Keratinocyte (primary cell): ENCODE measurements at regions not wholly inside any gene's neighbourhood (a gene's known extent, or its start where the extent isn't known, plus 50 kb on each side); places are given as distances from the start of the nearest gene placed in this dataset.
"Not testable (repeated sequence)": the region's sequence is repeated elsewhere in the genome, so short reads cannot be mapped to it uniquely, and the experiment has no call there.

ENCODE experiments used
- DNase-seq: peaks from one replicate; pipeline ENCODE4 v3.0.0-alpha.2; 2011; ENCODE audit warnings: low read depth, missing footprints, low spot score
- FAIRE-seq: peaks from 2 replicates; lab custom pipeline; 2011; peaks lifted over from hg19 to GRCh38; lab: Jason Lieb, UNC
- H2AFZ ChIP-seq: 2 replicates; pipeline ENCODE4 v1.6.0; 2012; ENCODE audit warnings: low read length, control low read depth, inconsistent platforms; ENCODE audit not compliant: control insufficient read depth
- H3K27ac ChIP-seq: 2 replicates; pipeline ENCODE4 v1.5.1; 2011; ENCODE audit warnings: low read length; ENCODE audit not compliant: control insufficient read depth, insufficient read depth
- H3K27me3 ChIP-seq: 3 replicates; pipeline ENCODE4 v1.6.0; 2011; ENCODE audit warnings: low read length; ENCODE audit not compliant: control insufficient read depth, insufficient read depth; ENCODE audit errors: extremely low read depth
- H3K36me3 ChIP-seq, 2 experiments: 2 replicates in 1 of 2; 3 replicates in 1 of 2; pipeline ENCODE4 v1.5.1; 2011; ENCODE audit warnings: low read length in 2 of 2, mild to moderate bottlenecking in 1 of 2; ENCODE audit not compliant: control insufficient read depth in 2 of 2, insufficient read depth in 2 of 2; ENCODE audit errors: extremely low read depth in 1 of 2
- H3K4me1 ChIP-seq: 3 replicates; pipeline ENCODE4 v1.5.1; 2011; ENCODE audit warnings: low read length; ENCODE audit not compliant: control insufficient read depth, insufficient read depth; ENCODE audit errors: extremely low read depth
- H3K4me2 ChIP-seq: 3 replicates; pipeline ENCODE4 v1.6.0; 2011; ENCODE audit warnings: low read depth, low read length; ENCODE audit not compliant: control insufficient read depth, insufficient read depth; ENCODE audit errors: extremely low read depth
- H3K4me3 ChIP-seq, 3 experiments: fragments of 200-600 bp in 1 of 3; sonication (generic) in 1 of 3; 2 replicates in 2 of 3; 3 replicates in 1 of 3; pipeline ENCODE4 v1.5.1; 2011 to 2016; ENCODE audit warnings: low read length in 3 of 3, mild to moderate bottlenecking in 3 of 3, control low read depth in 2 of 3, inconsistent platforms in 1 of 3, low read depth in 1 of 3, mixed read lengths in 1 of 3, mixed run types in 1 of 3, moderate library complexity in 1 of 3; ENCODE audit not compliant: control insufficient read depth in 2 of 3, insufficient read depth in 2 of 3; ENCODE audit errors: extremely low read depth in 1 of 3
- H3K79me2 ChIP-seq: 2 replicates; pipeline ENCODE4 v1.6.0; 2012; ENCODE audit warnings: low read length; ENCODE audit not compliant: control insufficient read depth, insufficient read depth
- H3K9ac ChIP-seq: 3 replicates; pipeline ENCODE4 v1.6.0; 2011; ENCODE audit warnings: low read length; ENCODE audit not compliant: control insufficient read depth, insufficient read depth; ENCODE audit errors: extremely low read depth
- H3K9me1 ChIP-seq: 3 replicates; pipeline ENCODE4 v1.6.0; 2011; ENCODE audit warnings: low read length; ENCODE audit not compliant: control insufficient read depth, insufficient read depth; ENCODE audit errors: extremely low read depth
- H3K9me3 ChIP-seq: 2 replicates; pipeline ENCODE4 v1.5.1; 2012; ENCODE audit warnings: low read depth, low read length; ENCODE audit not compliant: control insufficient read depth
- H4K20me1 ChIP-seq: 3 replicates; pipeline ENCODE4 v1.6.0; 2011; ENCODE audit warnings: low read length; ENCODE audit not compliant: control insufficient read depth, insufficient read depth; ENCODE audit errors: extremely low read depth
- CTCF ChIP-seq, 3 experiments: IDR thresholded peaks in 1 of 3; conservative IDR thresholded peaks in 1 of 3; optimal IDR thresholded peaks in 1 of 3; 2 replicates in 2 of 3; 3 replicates in 1 of 3; pipeline versions ENCODE3 to v1.5.1; 2011; ENCODE audit warnings: low read length in 3 of 3, mild to moderate bottlenecking in 3 of 3, moderate library complexity in 2 of 3, control low read depth in 1 of 3, inconsistent platforms in 1 of 3; ENCODE audit not compliant: insufficient read depth in 2 of 3; ENCODE audit errors: extremely low read depth in 1 of 3
- EZH2 ChIP-seq: IDR thresholded peaks from one replicate; pipeline ENCODE4 v1.6.1; 2012; ENCODE audit warnings: inconsistent platforms, mild to moderate bottlenecking, low read length, moderate library complexity
- dilution Hi-C: fragments of 300-500 bp; cut with MboI; formaldehyde crosslinking; loops from one replicate; pipeline ENCODE4 v1.7.0; 2020; ENCODE audit warnings: low sequenced_read_pairs; ENCODE audit not compliant: extremely low pct_ligation_motif_present

GRCh38 chrX:149420566-149420965 lies 84.5 kb downstream of the IDS start:
- H3K27me3 ChIP-seq, H3K27ac ChIP-seq, H4K20me1 ChIP-seq, H3K36me3 ChIP-seq, H3K9ac ChIP-seq, H3K4me2 ChIP-seq, H3K79me2 ChIP-seq, H3K4me3 ChIP-seq, H3K4me1 ChIP-seq, H3K9me3 ChIP-seq, H3K9me1 ChIP-seq, dilution Hi-C loops, FAIRE-seq, DNase-seq, H2AFZ ChIP-seq: not testable (repeated sequence)

- Histone ChIP-seq H3K27ac (no peak overlapping the region), H3K9me3 (no peaks in the 10 kb centered on the region), H3K4me1 (no peaks in the 10 kb centered on the region), H3K79me2 (no peaks in the 10 kb centered on the region), H3K9me1 (no peaks in the 10 kb centered on the region), H3K4me2 (no peak overlapping the region), H3K4me3 (no peak overlapping the region), H4K20me1 (no peaks in the 10 kb centered on the region), H3K36me3 (no peaks in the 10 kb centered on the region), H3K27me3 (no peaks in the 10 kb centered on the region), H3K9ac (no peak overlapping the region), H2AFZ (no peak overlapping the region)
- TF ChIP-seq EZH2 = no peak
- no peak for TF ChIP-seq CTCF (optimal IDR thresholded peaks at IDR 0.05 in 1 of 3, IDR thresholded peaks at IDR 0.05 in 1 of 3, conservative IDR thresholded peaks at IDR 0.05 in 1 of 3; ENCODE audit: extremely low read depth in 1 of 3, insufficient read depth in 2 of 3, low read length in 3 of 3)
- DNase-seq (no peak), FAIRE-seq (no peak)
- dilution Hi-C loops = no loop called here
Observed at GRCh38 chrX:149398027-149398426, 107.1 kb downstream of the IDS start.

GRCh38 chrX:149392921-149393320 lies 112.2 kb downstream of the IDS start:
- H3K9ac ChIP-seq = no peak overlapping the region
- TF ChIP-seq CTCF (optimal IDR thresholded peaks at IDR 0.05 in 1 of 3, IDR thresholded peaks at IDR 0.05 in 1 of 3, conservative IDR thresholded peaks at IDR 0.05 in 1 of 3; ENCODE audit: extremely low read depth in 1 of 3, insufficient read depth in 2 of 3, low read length in 3 of 3) = no peak
- no peak for TF ChIP-seq EZH2
- H3K27ac ChIP-seq = no peak overlapping the region
- H3K79me2 ChIP-seq = no peaks in the 10 kb centered on the region
- dilution Hi-C loops = no loop called here
- no peak overlapping the region for H3K4me2 ChIP-seq
- no peaks in the 10 kb centered on the region for H3K36me3 ChIP-seq
- H3K4me1 ChIP-seq = no peaks in the 10 kb centered on the region
- no peaks in the 10 kb centered on the region for H3K27me3 ChIP-seq
- no peaks in the 10 kb centered on the region for H4K20me1 ChIP-seq
- H3K4me3 ChIP-seq = no peak overlapping the region
- DNase-seq = no peak
- H3K9me3 ChIP-seq = no peaks in the 10 kb centered on the region
- FAIRE-seq = no peak
- H2AFZ ChIP-seq = no peak overlapping the region
- no peaks in the 10 kb centered on the region for H3K9me1 ChIP-seq
